ENCODE measurements at regions not wholly inside any gene's neighbourhood (a gene's known extent, or its start where the extent isn't known, plus 50 kb on each side); places are given as distances from the start of the nearest gene placed in this dataset.

DNA sequence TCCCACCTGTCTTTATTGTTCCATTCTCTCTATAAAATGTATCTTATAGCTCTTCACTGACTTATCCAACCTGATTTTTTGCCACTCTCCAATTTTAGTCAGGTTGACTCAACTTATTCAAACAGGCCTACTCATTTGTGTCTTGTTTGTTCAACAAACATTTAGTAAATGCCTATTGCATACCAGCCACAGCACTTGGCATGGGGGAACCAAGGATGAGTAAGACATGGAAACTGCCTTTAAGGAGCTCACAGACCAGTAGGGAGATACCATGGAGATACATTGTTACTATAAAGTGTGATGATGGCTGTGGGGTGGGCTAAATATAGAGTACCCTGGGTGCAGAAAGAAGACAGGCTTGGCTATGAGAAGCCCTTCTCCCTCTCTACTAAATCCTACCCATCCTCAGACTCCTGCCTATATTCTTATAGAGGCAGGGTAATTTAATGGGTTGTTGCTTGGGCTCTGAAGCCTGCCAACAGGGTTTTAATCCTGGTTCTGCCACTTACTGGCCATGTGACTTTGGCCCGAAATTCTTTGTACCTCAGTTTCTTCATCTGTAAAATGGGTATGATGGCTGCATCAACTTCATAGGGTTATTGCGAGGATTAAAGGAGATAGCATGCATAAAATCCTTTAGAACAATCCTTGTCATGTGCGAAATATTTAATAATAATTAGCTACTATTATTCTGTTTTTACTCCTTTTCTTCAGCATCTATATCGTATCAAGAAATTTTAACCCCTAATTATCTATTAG lies 348.5 kb upstream of the UMPS start:
- TF ChIP-seq, protein P1, sequence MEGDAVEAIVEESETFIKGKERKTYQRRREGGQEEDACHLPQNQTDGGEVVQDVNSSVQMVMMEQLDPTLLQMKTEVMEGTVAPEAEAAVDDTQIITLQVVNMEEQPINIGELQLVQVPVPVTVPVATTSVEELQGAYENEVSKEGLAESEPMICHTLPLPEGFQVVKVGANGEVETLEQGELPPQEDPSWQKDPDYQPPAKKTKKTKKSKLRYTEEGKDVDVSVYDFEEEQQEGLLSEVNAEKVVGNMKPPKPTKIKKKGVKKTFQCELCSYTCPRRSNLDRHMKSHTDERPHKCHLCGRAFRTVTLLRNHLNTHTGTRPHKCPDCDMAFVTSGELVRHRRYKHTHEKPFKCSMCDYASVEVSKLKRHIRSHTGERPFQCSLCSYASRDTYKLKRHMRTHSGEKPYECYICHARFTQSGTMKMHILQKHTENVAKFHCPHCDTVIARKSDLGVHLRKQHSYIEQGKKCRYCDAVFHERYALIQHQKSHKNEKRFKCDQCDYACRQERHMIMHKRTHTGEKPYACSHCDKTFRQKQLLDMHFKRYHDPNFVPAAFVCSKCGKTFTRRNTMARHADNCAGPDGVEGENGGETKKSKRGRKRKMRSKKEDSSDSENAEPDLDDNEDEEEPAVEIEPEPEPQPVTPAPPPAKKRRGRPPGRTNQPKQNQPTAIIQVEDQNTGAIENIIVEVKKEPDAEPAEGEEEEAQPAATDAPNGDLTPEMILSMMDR (IDR thresholded peaks at IDR 0.05; ENCODE audit: low read depth, low read length): no peak
- H3K4me3 ChIP-seq (ENCODE audit: low read depth, low read length): no peak overlapping the region

DNA sequence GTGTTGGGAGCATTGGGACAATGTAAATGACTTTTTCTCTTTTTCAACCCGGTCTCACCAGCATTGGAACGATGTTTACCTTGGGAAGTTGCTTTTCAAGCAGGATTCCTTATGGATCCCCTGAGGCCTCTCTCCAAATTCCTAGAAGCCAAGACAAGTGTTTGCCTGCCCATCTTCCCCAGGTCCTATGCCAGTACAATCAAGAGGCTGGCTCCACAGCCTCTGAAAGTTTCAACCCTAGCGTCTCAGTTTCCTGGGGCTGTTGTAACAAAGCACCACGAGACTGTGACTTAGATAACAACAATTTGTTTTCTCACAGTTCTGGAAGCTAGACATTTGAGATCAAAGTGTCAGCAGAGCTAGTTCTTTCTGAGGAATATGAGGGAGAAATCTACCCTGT lies 347.2 kb upstream of the UMPS start:
- TF ChIP-seq, protein P1 (IDR thresholded peaks at IDR 0.05; ENCODE audit: low read depth, low read length): no peak
- H3K4me3 ChIP-seq (ENCODE audit: low read depth, low read length): no peak overlapping the region

DNA sequence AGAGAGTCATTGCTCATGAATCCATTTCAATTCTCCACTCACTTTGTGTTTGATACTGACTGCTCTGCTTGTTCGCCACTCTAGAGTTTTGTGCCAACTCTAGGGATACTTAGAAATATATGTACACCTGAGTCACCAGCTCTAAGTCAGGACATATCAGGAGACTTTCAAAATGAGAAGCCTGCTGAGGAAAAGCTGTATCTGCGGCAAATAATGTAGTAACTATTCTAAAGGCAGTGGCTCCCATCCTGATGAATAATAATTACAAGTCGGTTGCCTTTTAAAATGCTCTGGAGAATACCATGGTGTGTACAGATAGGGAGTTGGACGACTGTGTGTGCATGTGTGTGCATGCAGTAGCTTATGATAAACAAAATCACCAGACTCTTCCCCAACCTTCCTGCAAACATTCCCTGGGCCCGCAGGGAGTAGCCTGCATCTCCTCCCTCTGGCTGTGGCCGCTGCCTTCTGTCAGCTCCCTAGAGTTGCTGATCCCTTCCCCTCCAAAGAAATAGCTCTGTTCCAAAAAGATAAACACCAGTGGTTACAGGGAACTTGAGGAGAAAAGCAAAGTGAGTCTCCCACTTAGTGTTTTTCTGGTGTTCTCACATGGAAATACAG lies 346.3 kb upstream of the UMPS start:
- TF ChIP-seq, protein P1 (IDR thresholded peaks at IDR 0.05; ENCODE audit: low read depth, low read length): no peak
- no peak overlapping the region for H3K4me3 ChIP-seq (ENCODE audit: low read depth, low read length)

DNA sequence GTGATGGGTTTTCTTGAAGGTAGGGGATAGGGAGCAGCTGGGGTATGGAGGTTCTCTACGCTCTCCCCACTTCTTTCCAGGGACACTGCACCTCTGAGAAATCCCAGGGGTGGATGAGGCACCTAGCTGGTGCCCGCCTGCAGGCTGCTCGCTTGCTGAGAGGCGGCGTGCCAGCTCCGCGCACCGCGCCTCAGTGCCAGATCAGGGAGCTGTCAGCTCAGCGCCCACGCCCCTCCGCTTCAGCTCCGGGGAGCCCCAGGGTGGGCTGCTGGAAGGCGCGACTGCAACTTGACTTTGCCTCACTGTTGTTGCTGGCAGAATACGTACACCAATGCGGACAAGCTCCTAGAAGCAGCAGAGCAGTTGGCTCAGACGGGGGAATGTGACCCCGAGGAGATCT lies 345.7 kb upstream of the UMPS start:
- TF ChIP-seq, protein P1 (IDR thresholded peaks at IDR 0.05; ENCODE audit: low read depth, low read length): no peak
- no peak overlapping the region for H3K4me3 ChIP-seq (ENCODE audit: low read depth, low read length)

DNA sequence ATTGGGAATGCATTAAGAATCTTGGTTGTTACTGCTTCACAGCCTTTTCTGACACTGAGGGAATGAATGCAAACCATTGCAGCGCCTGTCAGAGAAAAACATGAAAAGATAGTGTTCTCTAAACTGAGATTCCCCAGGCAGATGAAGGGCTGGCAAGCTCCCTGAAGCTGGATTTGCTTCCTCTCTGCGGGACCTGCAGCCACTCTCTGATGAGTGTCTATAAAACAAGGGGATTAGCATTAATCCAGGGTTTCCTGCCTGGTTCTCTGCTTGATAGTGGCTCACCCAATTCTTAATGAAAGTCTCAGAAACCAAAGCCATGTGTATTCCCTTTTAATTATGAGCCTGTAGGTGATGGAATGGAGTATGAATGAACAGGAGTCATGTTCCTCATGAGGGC lies 344.3 kb upstream of the UMPS start:
- TF ChIP-seq, protein P1 (IDR thresholded peaks at IDR 0.05; ENCODE audit: low read depth, low read length): no peak
- no peak overlapping the region for H3K4me3 ChIP-seq (ENCODE audit: low read depth, low read length)

DNA sequence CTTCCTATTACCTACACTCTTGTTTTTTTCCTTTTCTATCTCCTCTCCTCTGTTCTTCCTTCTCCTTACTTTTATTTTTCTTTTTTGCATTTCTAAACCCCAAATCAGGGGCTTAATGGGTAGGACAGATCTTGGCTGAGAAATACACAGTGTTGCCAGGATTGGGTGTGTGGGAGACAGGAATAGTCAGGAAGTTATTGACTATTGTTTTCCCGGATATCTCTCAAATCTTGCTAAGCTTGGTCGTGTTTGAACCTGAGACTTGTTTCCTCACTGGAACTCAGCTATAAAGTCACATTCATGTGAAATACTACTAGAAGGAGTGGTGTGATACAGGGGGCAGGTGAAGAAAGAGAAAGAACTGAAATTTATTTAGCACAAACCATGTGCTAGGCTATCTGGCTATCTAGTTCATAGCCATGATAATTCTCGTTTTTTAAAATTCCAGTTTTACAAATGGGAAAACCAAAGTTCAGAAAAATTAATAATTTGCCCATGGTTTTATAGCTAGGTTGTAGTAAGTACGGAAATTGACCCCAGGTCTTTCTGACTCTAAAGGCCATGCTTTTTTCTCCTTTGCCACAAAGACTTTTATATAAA lies 343.2 kb upstream of the UMPS start:
- TF ChIP-seq, protein P1 (IDR thresholded peaks at IDR 0.05; ENCODE audit: low read depth, low read length): no peak

DNA sequence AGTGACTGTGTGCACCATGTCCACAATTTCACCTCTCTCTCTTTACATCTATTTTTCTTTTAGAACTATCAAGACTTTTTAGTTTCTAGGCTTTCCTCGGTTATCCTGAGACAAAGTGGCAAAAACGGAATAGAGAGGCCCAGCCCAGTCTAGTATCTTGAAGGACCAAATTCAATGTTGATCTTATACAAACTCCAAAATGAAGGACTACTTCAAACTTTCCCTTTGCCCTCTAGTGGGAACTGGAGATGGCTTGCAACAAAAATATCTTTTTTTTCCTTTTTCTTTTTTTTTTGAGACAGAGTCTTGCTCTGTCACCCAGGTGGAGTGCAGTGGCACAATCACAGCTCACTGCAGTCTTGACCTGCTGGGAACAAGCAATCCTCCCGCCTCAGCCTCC lies 338.5 kb upstream of the UMPS start:
- TF ChIP-seq, protein P1 (IDR thresholded peaks at IDR 0.05; ENCODE audit: low read depth, low read length): no peak
- H3K4me3 ChIP-seq (ENCODE audit: low read depth, low read length): no peak overlapping the region

More for the DNA sequence above, 343.2 kb upstream of the UMPS start:
- H3K4me3 ChIP-seq (ENCODE audit: low read depth, low read length): no peak overlapping the region
